ENCODE measurements at regions not wholly inside any gene's neighbourhood (a gene's known extent, or its start where the extent isn't known, plus 50 kb on each side); places are given as distances from the start of the nearest gene placed in this dataset.

- Histone ChIP-seq H3K36me3 (ENCODE audit: control insufficient read depth in 5 of 5, insufficient read depth in 5 of 5, low read length in 5 of 5) (no peaks in the 10 kb centered on the region), H3K4me1 (ENCODE audit: control insufficient read depth in 5 of 5, insufficient read depth in 5 of 5, low read length in 5 of 5) (peaks cover 0 to 24% (median 13%) of the 10 kb centered on the region in 5 donors), H3K27me3 (ENCODE audit: control insufficient read depth in 5 of 5, insufficient read depth in 4 of 5, low read length in 5 of 5) (no peaks in the 10 kb centered on the region), H3K9ac (ENCODE audit: low read length in 5 of 5) (no peak overlapping the region), H3K9me3 (ENCODE audit: control insufficient read depth in 5 of 5, low read length in 5 of 5) (peaks cover 0 to 9% (median 0%) of the 10 kb centered on the region in 5 donors), H3K4me3 (ENCODE audit: low read depth in 1 of 5, low read length in 5 of 5) (no peak overlapping the region), H3K27ac (ENCODE audit: low read depth, low read length) (no peak overlapping the region)
Measured at GRCh38 chr3:177604181-177604580, 406.9 kb upstream of the TBL1XR1 start.

DNA sequence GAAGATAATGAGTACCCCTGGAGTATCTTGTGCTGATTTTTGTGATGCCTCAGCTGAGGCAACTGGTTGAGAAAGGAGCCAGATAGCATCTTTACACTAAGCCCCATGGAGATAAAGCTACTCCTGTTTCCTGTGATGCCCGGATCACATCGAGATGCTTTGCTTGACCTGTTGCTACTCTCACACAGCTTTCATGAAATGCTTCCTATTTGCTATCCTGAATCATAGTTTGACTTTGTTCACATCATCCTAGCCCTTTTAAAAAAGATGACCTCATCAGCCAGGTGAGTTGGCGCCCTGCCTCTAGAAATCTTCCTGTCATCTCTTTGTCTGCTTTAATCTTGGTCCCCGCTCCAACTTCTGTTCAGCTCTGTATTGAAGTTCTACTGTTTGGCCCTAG lies 409.6 kb upstream of the TBL1XR1 start:
- Histone ChIP-seq H3K9me3 (ENCODE audit: control insufficient read depth in 5 of 5, low read length in 5 of 5) (peaks cover 0 to 9% (median 0%) of the 10 kb centered on the region in 5 donors), H3K4me1 (ENCODE audit: control insufficient read depth in 5 of 5, insufficient read depth in 5 of 5, low read length in 5 of 5) (peaks cover 0 to 21% (median 12%) of the 10 kb centered on the region in 5 donors), H3K4me3 (ENCODE audit: low read depth in 1 of 5, low read length in 5 of 5) (no peak overlapping the region), H3K36me3 (ENCODE audit: control insufficient read depth in 5 of 5, insufficient read depth in 5 of 5, low read length in 5 of 5) (no peaks in the 10 kb centered on the region), H3K27me3 (ENCODE audit: control insufficient read depth in 5 of 5, insufficient read depth in 4 of 5, low read length in 5 of 5) (no peaks in the 10 kb centered on the region), H3K9ac (ENCODE audit: low read length in 5 of 5) (no peak overlapping the region), H3K27ac (ENCODE audit: low read depth, low read length) (no peak overlapping the region)

DNA sequence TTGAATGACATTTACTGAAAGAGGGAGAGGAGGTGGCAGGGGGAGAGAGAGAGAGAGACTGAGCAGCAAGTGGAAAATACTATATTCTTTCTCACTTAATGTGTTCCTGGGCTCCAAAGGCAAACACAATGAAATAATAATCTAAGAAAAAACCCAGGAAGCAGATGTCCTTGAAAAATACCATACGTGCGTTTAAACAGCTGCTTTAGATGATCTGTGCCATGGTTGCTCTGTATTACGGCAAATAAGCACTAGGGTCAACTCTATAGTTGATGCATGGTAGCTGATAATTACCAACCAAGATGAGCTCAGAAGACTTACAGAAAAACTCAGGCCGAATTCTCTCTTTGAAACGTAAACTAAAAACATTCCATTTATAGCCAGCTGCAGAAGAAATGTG lies 410.3 kb upstream of the TBL1XR1 start:
- Histone ChIP-seq H3K36me3 (ENCODE audit: control insufficient read depth in 5 of 5, insufficient read depth in 5 of 5, low read length in 5 of 5) (no peaks in the 10 kb centered on the region), H3K4me1 (ENCODE audit: control insufficient read depth in 5 of 5, insufficient read depth in 5 of 5, low read length in 5 of 5) (peaks cover 0 to 15% (median 11%) of the 10 kb centered on the region in 5 donors), H3K9ac (ENCODE audit: low read length in 5 of 5) (no peak overlapping the region), H3K27ac (ENCODE audit: low read depth, low read length) (no peak overlapping the region), H3K27me3 (ENCODE audit: control insufficient read depth in 5 of 5, insufficient read depth in 4 of 5, low read length in 5 of 5) (no peaks in the 10 kb centered on the region), H3K4me3 (ENCODE audit: low read depth in 1 of 5, low read length in 5 of 5) (no peak overlapping the region), H3K9me3 (ENCODE audit: control insufficient read depth in 5 of 5, low read length in 5 of 5) (peaks cover 0 to 9% (median 0%) of the 10 kb centered on the region in 5 donors)

DNA sequence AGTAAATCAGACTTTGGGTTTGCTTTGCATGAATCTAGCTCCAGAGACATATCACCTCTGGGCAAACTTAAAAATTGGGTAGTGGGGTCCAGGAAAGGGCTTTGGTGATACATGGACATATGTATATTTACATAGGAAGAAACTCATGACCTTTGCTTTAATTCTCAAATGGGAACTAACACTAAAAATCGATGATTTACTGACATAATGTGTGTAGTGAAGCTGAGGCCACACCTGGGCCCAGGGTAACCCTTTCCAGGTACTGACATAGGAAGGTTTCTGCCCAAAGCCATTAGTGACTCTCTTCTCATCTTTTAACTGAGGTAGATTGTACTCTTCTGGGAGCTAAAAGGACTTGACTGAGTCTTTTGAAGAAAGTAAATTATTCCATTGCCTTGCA lies 411.2 kb upstream of the TBL1XR1 start:
- H3K27ac ChIP-seq (ENCODE audit: low read depth, low read length): no peak overlapping the region
- H3K4me3 ChIP-seq (ENCODE audit: low read depth in 1 of 5, low read length in 5 of 5): no peak overlapping the region
- peaks cover 0 to 9% (median 0%) of the 10 kb centered on the region in 5 donors for H3K9me3 ChIP-seq (ENCODE audit: control insufficient read depth in 5 of 5, low read length in 5 of 5)
- H3K9ac ChIP-seq (ENCODE audit: low read length in 5 of 5): no peak overlapping the region
- no peaks in the 10 kb centered on the region for H3K36me3 ChIP-seq (ENCODE audit: control insufficient read depth in 5 of 5, insufficient read depth in 5 of 5, low read length in 5 of 5)
- H3K4me1 ChIP-seq (ENCODE audit: control insufficient read depth in 5 of 5, insufficient read depth in 5 of 5, low read length in 5 of 5): peaks cover 0 to 10% (median 8%) of the 10 kb centered on the region in 5 donors
- no peaks in the 10 kb centered on the region for H3K27me3 ChIP-seq (ENCODE audit: control insufficient read depth in 5 of 5, insufficient read depth in 4 of 5, low read length in 5 of 5)

DNA sequence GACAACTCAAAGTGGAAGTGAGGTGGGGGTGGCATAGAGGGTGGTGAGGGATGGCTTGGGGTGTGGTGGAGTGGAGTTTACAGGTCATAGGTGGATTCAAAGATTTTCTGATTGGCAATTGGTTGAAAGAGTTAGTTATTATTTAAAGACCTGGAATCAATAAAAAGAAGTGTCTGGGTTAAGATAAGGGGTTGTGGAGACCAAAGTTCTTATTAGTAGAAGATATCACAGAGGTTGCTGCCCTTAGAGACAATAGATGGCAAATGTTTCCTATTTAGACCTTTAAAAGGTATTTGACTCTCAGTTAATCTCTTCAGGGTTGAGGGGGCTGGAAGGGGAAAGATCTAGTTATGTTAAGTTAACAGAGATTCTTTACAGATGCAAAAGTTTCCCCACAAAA lies 412.3 kb upstream of the TBL1XR1 start:
- Histone ChIP-seq H3K4me3 (ENCODE audit: low read depth in 1 of 5, low read length in 5 of 5) (no peak overlapping the region), H3K36me3 (ENCODE audit: control insufficient read depth in 5 of 5, insufficient read depth in 5 of 5, low read length in 5 of 5) (no peaks in the 10 kb centered on the region), H3K27ac (ENCODE audit: low read depth, low read length) (no peak overlapping the region), H3K9me3 (ENCODE audit: control insufficient read depth in 5 of 5, low read length in 5 of 5) (peaks cover 0 to 9% (median 0%) of the 10 kb centered on the region in 5 donors), H3K9ac (ENCODE audit: low read length in 5 of 5) (no peak overlapping the region), H3K27me3 (ENCODE audit: control insufficient read depth in 5 of 5, insufficient read depth in 4 of 5, low read length in 5 of 5) (no peaks in the 10 kb centered on the region), H3K4me1 (ENCODE audit: control insufficient read depth in 5 of 5, insufficient read depth in 5 of 5, low read length in 5 of 5) (peaks cover 0 to 10% (median 8%) of the 10 kb centered on the region in 5 donors)

DNA sequence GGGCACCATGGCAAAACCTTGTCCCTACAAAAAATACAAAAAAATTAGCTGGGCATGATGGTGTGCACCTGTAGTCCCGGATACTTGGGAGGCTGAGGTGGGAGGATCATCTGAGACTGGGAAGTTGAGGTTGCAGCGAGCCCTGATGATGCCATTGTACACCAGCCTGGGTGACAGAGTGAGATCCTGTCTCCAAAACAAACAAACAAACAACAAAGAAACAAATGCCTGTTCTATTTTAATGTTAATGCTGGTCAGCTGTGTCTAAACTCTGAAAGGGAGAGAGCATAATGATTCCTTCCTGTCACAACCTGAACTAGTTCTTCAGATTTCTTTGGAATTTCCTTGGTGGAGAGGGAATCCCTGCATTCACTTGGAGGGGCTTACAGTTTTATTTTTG lies 413.0 kb upstream of the TBL1XR1 start:
- H3K4me1 ChIP-seq (ENCODE audit: control insufficient read depth in 5 of 5, insufficient read depth in 5 of 5, low read length in 5 of 5): peaks cover 0 to 17% (median 13%) of the 10 kb centered on the region in 5 donors
- no peak overlapping the region for H3K4me3 ChIP-seq (ENCODE audit: low read depth in 1 of 5, low read length in 5 of 5)

GRCh38 chr3:177610686-177611633 lies 413.7 kb upstream of the TBL1XR1 start:
- no peaks in the 10 kb centered on the region for H3K27me3 ChIP-seq (ENCODE audit: control insufficient read depth in 5 of 5, insufficient read depth in 4 of 5, low read length in 5 of 5)
- H3K4me1 ChIP-seq (ENCODE audit: control insufficient read depth in 5 of 5, insufficient read depth in 5 of 5, low read length in 5 of 5): peaks cover 0 to 24% (median 20%) of the 10 kb centered on the region in 5 donors
- H3K9ac ChIP-seq (ENCODE audit: low read length in 5 of 5): no peak overlapping the region
- H3K4me3 ChIP-seq (ENCODE audit: low read depth in 1 of 5, low read length in 5 of 5): no peak overlapping the region
- no peaks in the 10 kb centered on the region for H3K36me3 ChIP-seq (ENCODE audit: control insufficient read depth in 5 of 5, insufficient read depth in 5 of 5, low read length in 5 of 5)
- no peak overlapping the region for H3K27ac ChIP-seq (ENCODE audit: low read depth, low read length)
- no peaks in the 10 kb centered on the region for H3K9me3 ChIP-seq (ENCODE audit: control insufficient read depth in 5 of 5, low read length in 5 of 5)

More for the DNA sequence above, 413.0 kb upstream of the TBL1XR1 start:
- Histone ChIP-seq H3K36me3 (ENCODE audit: control insufficient read depth in 5 of 5, insufficient read depth in 5 of 5, low read length in 5 of 5) (no peaks in the 10 kb centered on the region), H3K27ac (ENCODE audit: low read depth, low read length) (no peak overlapping the region), H3K9me3 (ENCODE audit: control insufficient read depth in 5 of 5, low read length in 5 of 5) (peaks cover 0 to 6% (median 0%) of the 10 kb centered on the region in 5 donors), H3K27me3 (ENCODE audit: control insufficient read depth in 5 of 5, insufficient read depth in 4 of 5, low read length in 5 of 5) (no peaks in the 10 kb centered on the region), H3K9ac (ENCODE audit: low read length in 5 of 5) (no peak overlapping the region)

DNA sequence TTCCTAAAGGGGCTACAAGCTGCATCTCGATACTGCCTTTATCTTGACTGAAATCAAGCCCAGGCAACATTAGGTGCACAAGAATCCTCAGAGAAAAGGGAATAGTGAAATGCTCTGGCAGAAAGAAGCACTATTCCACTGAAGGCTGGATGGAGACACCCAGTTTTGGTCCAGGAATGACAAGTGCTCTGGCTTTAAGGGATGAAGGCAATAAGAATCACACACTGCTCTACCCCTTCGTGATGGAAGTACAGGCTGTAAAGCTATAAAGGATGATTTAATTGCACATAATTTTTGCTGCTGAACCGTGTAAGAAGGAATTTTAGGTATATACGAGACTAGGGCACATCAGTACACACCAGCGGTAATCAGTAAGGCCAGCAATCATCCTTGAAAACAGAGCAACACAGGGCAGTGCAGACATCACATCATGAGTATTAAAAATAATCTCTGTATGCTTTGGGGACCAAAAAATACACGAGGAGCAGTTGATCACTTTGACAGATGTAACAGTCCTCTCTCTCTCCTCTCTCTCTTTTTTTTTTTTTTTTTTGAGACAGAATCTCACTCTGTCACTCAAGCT lies 414.6 kb upstream of the TBL1XR1 start:
- Histone ChIP-seq H3K27ac (ENCODE audit: low read depth, low read length) (no peak overlapping the region), H3K36me3 (ENCODE audit: control insufficient read depth in 5 of 5, insufficient read depth in 5 of 5, low read length in 5 of 5) (no peaks in the 10 kb centered on the region), H3K9ac (ENCODE audit: low read length in 5 of 5) (no peak overlapping the region), H3K4me1 (ENCODE audit: control insufficient read depth in 5 of 5, insufficient read depth in 5 of 5, low read length in 5 of 5) (peaks cover 0 to 24% (median 21%) of the 10 kb centered on the region in 5 donors), H3K9me3 (ENCODE audit: control insufficient read depth in 5 of 5, low read length in 5 of 5) (no peaks in the 10 kb centered on the region), H3K4me3 (ENCODE audit: low read depth in 1 of 5, low read length in 5 of 5) (no peak overlapping the region), H3K27me3 (ENCODE audit: control insufficient read depth in 5 of 5, insufficient read depth in 4 of 5, low read length in 5 of 5) (no peaks in the 10 kb centered on the region)

DNA sequence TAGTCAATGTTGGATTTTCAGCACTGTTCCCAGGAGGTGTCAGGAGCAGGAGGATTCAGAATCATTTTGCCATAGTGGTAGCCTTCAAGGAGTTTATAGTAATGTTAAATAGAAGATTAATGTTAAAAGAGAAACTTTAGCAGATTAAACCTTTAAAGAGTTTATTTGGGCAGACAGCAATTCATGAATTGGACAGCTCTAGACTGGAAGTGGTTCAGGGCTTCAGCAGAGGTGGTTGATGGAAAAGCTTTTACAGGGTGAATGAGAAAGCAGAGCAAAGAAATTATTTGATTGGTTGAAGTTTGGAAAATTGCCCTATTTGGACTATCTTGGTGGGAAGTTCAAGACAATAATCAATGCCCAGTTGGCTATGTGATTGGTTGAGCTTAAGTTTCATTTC lies 416.6 kb upstream of the TBL1XR1 start:
- Histone ChIP-seq H3K9ac (ENCODE audit: low read length in 5 of 5) (no peak overlapping the region), H3K4me3 (ENCODE audit: low read depth in 1 of 5, low read length in 5 of 5) (no peak overlapping the region), H3K4me1 (ENCODE audit: control insufficient read depth in 5 of 5, insufficient read depth in 5 of 5, low read length in 5 of 5) (peaks cover 0 to 31% (median 28%) of the 10 kb centered on the region in 5 donors), H3K27me3 (ENCODE audit: control insufficient read depth in 5 of 5, insufficient read depth in 4 of 5, low read length in 5 of 5) (no peaks in the 10 kb centered on the region), H3K36me3 (ENCODE audit: control insufficient read depth in 5 of 5, insufficient read depth in 5 of 5, low read length in 5 of 5) (no peaks in the 10 kb centered on the region), H3K27ac (ENCODE audit: low read depth, low read length) (no peak overlapping the region), H3K9me3 (ENCODE audit: control insufficient read depth in 5 of 5, low read length in 5 of 5) (no peaks in the 10 kb centered on the region)

GRCh38 chr3:177615015-177615414 lies 417.7 kb upstream of the TBL1XR1 start:
- Histone ChIP-seq H3K9ac (ENCODE audit: low read length in 5 of 5) (no peak overlapping the region), H3K4me1 (ENCODE audit: control insufficient read depth in 5 of 5, insufficient read depth in 5 of 5, low read length in 5 of 5) (peaks cover 0 to 40% (median 35%) of the 10 kb centered on the region in 5 donors), H3K9me3 (ENCODE audit: control insufficient read depth in 5 of 5, low read length in 5 of 5) (no peaks in the 10 kb centered on the region), H3K27ac (ENCODE audit: low read depth, low read length) (peak overlapping the region; percentile 20), H3K36me3 (ENCODE audit: control insufficient read depth in 5 of 5, insufficient read depth in 5 of 5, low read length in 5 of 5) (no peaks in the 10 kb centered on the region), H3K4me3 (ENCODE audit: low read depth in 1 of 5, low read length in 5 of 5) (no peak overlapping the region), H3K27me3 (ENCODE audit: control insufficient read depth in 5 of 5, insufficient read depth in 4 of 5, low read length in 5 of 5) (no peaks in the 10 kb centered on the region)
